ENCODE measurements at regions not wholly inside any gene's neighbourhood (a gene's known extent, or its start where the extent isn't known, plus 50 kb on each side); places are given as distances from the start of the nearest gene placed in this dataset.
"Not testable (repeated sequence)": the region's sequence is repeated elsewhere in the genome, so short reads cannot be mapped to it uniquely, and the experiment has no call there.

- not testable (repeated sequence) for TF ChIP-seq EZH2phosphoT487 (IDR thresholded peaks at IDR 0.05; ENCODE audit: insufficient read depth, low read depth); EZH2 (IDR thresholded peaks at IDR 0.05; ENCODE audit: insufficient read depth, poor library complexity, severe bottlenecking)
Measured at GRCh38 chr2:111529022-111529421, 355.0 kb downstream of the ANAPC1 start.

Data from GM23248 (cell line).